ENCODE measurements at regions not wholly inside any gene's neighbourhood (a gene's known extent, or its start where the extent isn't known, plus 50 kb on each side); places are given as distances from the start of the nearest gene placed in this dataset.
"Not testable (repeated sequence)": the region's sequence is repeated elsewhere in the genome, so short reads cannot be mapped to it uniquely, and the experiment has no call there.

DNA sequence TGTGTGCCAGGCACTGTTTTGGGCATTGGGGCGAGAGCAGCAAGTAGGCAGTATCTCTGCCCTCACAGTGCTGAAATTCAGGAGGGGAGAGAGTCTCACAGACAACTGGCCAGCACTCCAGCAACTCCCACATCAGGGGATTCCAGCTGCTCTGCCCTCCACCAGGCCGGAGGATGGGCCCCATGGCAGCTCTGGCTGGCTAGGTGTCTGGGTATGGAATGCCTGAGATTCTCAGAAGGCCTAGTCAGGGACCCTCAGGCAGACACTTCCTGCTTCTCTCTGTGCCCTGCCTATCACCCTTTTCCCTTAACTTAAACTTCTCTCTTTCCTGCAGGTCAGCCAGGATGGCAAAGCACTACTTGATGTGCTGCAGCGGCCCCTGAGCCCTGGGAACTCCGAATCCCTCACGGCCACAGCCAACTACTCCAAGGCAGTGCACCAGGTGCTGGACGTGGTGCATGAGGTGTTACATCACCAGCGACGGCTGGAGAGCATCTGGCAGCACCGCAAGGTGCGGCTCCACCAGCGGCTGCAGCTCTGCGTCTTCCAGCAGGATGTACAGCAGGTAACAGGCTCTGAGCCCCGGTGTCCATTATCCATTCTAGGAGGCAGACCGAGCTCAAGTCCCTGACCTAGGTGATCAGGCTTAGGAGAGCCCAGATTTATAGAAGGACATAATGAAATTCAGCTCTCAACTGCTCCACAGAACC is 342.2 kb upstream of the ROPN1 start:
- H3K9me3 ChIP-seq (ENCODE audit: low read length): no peaks in the 10 kb centered on the region
- no peaks in the 10 kb centered on the region for H3K27me3 ChIP-seq (ENCODE audit: control insufficient read depth in 1 of 2, insufficient read depth in 2 of 2, low read length in 2 of 2)
- H3K9ac ChIP-seq (ENCODE audit: low read length): no peak overlapping the region
- no peaks in the 10 kb centered on the region for H3K4me1 ChIP-seq (ENCODE audit: insufficient read depth, low read length)
- no peak overlapping the region for H3K27ac ChIP-seq (ENCODE audit: low read depth, low read length)
- no peaks in the 10 kb centered on the region for H3K36me3 ChIP-seq (ENCODE audit: insufficient read depth, low read length)
- no peak overlapping the region for H3K4me3 ChIP-seq (ENCODE audit: low read depth in 1 of 2, low read length in 2 of 2)

DNA sequence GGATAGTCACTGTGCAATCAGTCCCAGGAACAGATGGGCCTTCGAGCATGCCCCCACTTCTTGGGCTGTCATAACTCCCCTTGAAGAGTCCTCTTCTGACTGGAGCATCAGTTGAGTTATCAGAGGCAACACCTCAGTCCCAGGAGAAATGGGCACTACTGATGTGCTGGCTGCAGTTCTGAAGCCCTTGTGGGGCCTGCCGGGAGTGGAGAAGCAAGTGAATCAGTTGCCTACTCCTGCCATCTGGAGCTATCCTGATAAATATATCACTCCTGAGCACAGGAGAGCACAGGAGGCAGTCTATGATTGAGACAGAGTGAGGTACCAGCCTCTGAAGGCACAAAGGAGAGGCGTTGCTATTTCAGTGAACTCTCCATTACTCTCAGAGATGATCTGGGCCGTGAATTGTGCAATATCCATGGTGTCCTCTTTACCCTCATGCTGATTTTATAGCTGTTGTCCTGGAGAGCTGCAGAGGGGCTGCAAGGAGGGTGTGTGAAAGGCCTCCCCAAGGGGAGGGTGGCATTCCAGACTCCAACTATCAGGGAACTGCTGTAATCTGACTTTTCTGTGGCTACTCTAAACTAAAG is 344.2 kb upstream of the ROPN1 start:
- Histone ChIP-seq H3K36me3 (ENCODE audit: insufficient read depth, low read length) (no peaks in the 10 kb centered on the region), H3K27ac (ENCODE audit: low read depth, low read length) (no peak overlapping the region), H3K9ac (ENCODE audit: low read length) (no peak overlapping the region), H3K9me3 (ENCODE audit: low read length) (no peaks in the 10 kb centered on the region), H3K4me1 (ENCODE audit: insufficient read depth, low read length) (no peaks in the 10 kb centered on the region), H3K27me3 (ENCODE audit: control insufficient read depth in 1 of 2, insufficient read depth in 2 of 2, low read length in 2 of 2) (no peaks in the 10 kb centered on the region), H3K4me3 (ENCODE audit: low read depth in 1 of 2, low read length in 2 of 2) (no peak overlapping the region)

DNA sequence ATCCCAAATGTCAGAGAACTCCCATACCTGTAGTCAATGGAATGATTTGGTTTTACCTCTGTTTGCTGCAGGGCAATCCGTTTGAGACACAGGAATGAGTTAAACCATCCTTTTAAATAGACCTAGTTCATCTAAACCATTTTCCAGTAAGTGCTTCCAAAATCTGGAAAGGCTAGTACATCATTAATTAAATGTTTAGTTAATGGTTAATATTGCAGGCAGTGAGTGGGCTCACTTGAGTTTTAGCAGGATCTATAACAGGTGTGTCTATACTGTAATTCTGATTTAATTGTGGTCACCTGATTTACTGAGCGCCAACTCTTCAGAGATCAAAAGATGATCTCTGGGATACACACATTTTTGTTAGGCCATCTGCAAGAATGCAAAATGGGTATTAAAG is 353.9 kb upstream of the ROPN1 start:
- Histone ChIP-seq H3K9me3 (ENCODE audit: low read length) (no peaks in the 10 kb centered on the region), H3K27ac (ENCODE audit: low read depth, low read length) (no peak overlapping the region), H3K27me3 (ENCODE audit: control insufficient read depth in 1 of 2, insufficient read depth in 2 of 2, low read length in 2 of 2) (no peaks in the 10 kb centered on the region), H3K9ac (ENCODE audit: low read length) (no peak overlapping the region), H3K4me3 (ENCODE audit: low read depth in 1 of 2, low read length in 2 of 2) (no peak overlapping the region), H3K4me1 (ENCODE audit: insufficient read depth, low read length) (no peaks in the 10 kb centered on the region), H3K36me3 (ENCODE audit: insufficient read depth, low read length) (no peaks in the 10 kb centered on the region)

DNA sequence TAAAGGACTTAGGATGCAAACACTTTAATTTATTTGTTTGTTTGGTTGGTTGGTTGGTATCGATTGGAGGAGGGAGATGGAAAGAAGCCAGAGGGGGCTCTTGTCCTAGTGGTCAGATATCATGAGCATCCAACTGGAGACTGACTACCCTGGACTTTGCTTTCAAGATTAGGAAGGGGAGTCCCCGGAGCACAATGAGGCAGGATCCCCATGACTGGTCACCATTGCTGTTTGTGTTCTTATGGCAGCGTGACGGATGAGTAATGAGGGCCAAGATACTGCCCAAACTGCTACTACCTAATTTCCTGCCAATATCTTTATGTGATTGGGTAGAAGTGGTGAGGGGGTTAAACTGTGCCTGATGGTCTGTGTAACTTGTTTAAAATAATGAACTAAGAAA is 354.6 kb upstream of the ROPN1 start:
- Histone ChIP-seq H3K4me3 (ENCODE audit: low read depth in 1 of 2, low read length in 2 of 2) (no peak overlapping the region), H3K36me3 (ENCODE audit: insufficient read depth, low read length) (no peaks in the 10 kb centered on the region), H3K9me3 (ENCODE audit: low read length) (no peaks in the 10 kb centered on the region), H3K4me1 (ENCODE audit: insufficient read depth, low read length) (no peaks in the 10 kb centered on the region), H3K27me3 (ENCODE audit: control insufficient read depth in 1 of 2, insufficient read depth in 2 of 2, low read length in 2 of 2) (no peaks in the 10 kb centered on the region), H3K9ac (ENCODE audit: low read length) (no peak overlapping the region), H3K27ac (ENCODE audit: low read depth, low read length) (no peak overlapping the region)

DNA sequence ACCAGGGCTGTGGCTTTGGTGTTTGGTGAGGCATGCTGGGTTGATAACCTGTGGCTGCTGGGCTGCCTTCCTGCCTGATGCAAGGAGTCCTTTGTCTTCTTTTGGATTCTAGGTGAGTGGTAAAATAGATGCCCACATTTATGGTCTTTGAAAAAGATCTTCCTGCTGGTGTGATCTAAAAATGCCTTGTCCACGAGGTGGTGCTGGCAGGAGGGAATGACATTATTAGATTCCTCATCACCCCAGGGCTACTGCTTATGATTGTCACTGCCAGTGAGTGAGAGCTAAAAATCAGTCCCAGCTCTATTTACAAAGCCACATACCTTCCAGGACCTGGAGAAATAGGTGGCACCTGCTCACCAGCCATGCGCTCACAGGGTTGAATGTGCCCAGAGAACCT is 355.5 kb upstream of the ROPN1 start:
- Histone ChIP-seq H3K9ac (ENCODE audit: low read length) (no peak overlapping the region), H3K27ac (ENCODE audit: low read depth, low read length) (no peak overlapping the region), H3K4me1 (ENCODE audit: insufficient read depth, low read length) (no peaks in the 10 kb centered on the region), H3K27me3 (ENCODE audit: control insufficient read depth in 1 of 2, insufficient read depth in 2 of 2, low read length in 2 of 2) (no peaks in the 10 kb centered on the region), H3K36me3 (ENCODE audit: insufficient read depth, low read length) (no peaks in the 10 kb centered on the region), H3K4me3 (ENCODE audit: low read depth in 1 of 2, low read length in 2 of 2) (no peak overlapping the region), H3K9me3 (ENCODE audit: low read length) (no peaks in the 10 kb centered on the region)

DNA sequence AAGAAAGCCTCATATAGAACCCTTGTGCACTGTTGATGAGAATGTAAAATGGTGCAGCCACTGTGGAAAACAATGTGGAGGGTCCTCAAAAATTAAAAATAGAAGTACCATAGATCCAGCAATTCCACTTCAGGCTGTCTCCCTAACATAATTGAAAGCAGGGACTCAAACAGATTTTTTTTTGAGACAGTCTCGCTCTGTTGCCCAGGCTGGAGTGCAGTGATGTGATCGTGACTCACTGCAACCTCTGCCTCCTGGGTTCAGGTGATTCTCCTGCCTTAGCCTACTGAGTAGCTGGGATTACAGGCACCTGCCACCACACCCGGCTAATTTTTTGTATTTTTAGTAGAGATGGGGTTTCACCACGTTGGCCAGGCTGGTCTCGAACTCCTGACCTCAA is 356.6 kb upstream of the ROPN1 start:
- H3K36me3 ChIP-seq (ENCODE audit: insufficient read depth, low read length); H3K27ac ChIP-seq (ENCODE audit: low read depth, low read length); H3K9me3 ChIP-seq (ENCODE audit: low read length); H3K9ac ChIP-seq (ENCODE audit: low read length); H3K4me1 ChIP-seq (ENCODE audit: insufficient read depth, low read length); H3K4me3 ChIP-seq (ENCODE audit: low read depth in 1 of 2, low read length in 2 of 2); H3K27me3 ChIP-seq (ENCODE audit: control insufficient read depth in 1 of 2, insufficient read depth in 2 of 2, low read length in 2 of 2): not testable (repeated sequence)

DNA sequence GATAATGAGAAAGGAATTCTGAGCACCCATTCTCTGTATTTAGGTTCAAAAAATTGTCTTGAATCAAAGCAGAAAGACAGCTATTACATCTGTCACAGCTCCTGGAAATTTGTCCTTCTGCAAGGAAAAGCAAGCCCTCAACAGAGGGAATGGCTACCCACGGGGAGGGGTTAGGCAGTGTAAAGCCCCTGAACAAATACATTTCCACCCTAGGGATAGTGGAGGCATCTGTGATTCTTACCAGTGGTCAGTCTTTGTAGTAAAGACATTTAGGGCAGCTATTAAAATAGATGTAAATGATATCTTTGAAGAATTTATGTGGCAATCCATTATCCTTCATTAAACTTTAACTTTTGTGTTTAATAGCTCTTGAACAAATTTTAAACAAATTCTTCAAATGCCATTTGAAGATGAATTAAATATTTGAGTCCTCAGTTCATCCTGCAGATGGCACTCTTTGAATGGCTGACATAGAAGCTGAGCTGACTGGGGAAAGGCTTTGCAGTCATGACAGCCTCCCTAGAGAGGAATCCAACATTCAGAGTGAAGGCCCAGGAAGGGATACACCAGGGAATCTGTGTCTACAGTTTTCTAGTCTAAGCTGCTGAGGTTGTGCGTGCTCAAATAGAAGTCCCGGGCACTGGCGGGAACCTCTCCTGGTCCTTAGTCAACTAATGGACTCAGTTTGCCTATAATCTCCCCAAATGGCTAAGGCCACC is 359.7 kb upstream of the ROPN1 start:
- no peak overlapping the region for H3K27ac ChIP-seq (ENCODE audit: low read depth, low read length)
- H3K27me3 ChIP-seq (ENCODE audit: control insufficient read depth in 1 of 2, insufficient read depth in 2 of 2, low read length in 2 of 2): no peaks in the 10 kb centered on the region
- H3K9me3 ChIP-seq (ENCODE audit: low read length): no peaks in the 10 kb centered on the region
- no peak overlapping the region for H3K4me3 ChIP-seq (ENCODE audit: low read depth in 1 of 2, low read length in 2 of 2)
- H3K9ac ChIP-seq (ENCODE audit: low read length): no peak overlapping the region
- H3K4me1 ChIP-seq (ENCODE audit: insufficient read depth, low read length): no peaks in the 10 kb centered on the region
- H3K36me3 ChIP-seq (ENCODE audit: insufficient read depth, low read length): no peaks in the 10 kb centered on the region

DNA sequence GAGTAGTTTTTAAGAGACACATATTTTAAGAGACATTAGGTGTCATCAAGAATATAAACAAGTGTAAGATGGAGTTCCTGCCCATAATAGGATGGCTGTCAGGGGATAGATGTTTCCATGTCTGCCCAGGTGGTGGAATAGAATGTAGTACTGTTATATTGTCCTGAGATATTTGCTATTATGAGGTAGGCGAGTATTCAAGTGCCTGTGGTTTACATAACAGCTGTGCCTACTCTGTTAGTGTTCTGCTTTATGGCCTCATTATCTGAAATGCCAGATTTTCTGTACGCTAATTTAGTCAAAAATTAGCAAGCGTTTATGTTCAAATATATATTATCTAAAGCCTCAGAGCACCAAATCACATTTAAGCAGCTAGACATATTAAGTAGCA is 360.2 kb upstream of the ROPN1 start:
- Histone ChIP-seq H3K9ac (ENCODE audit: low read length) (no peak overlapping the region), H3K27ac (ENCODE audit: low read depth, low read length) (no peak overlapping the region), H3K4me1 (ENCODE audit: insufficient read depth, low read length) (no peaks in the 10 kb centered on the region), H3K27me3 (ENCODE audit: control insufficient read depth in 1 of 2, insufficient read depth in 2 of 2, low read length in 2 of 2) (no peaks in the 10 kb centered on the region), H3K4me3 (ENCODE audit: low read depth in 1 of 2, low read length in 2 of 2) (no peak overlapping the region), H3K36me3 (ENCODE audit: insufficient read depth, low read length) (no peaks in the 10 kb centered on the region), H3K9me3 (ENCODE audit: low read length) (no peaks in the 10 kb centered on the region)

DNA sequence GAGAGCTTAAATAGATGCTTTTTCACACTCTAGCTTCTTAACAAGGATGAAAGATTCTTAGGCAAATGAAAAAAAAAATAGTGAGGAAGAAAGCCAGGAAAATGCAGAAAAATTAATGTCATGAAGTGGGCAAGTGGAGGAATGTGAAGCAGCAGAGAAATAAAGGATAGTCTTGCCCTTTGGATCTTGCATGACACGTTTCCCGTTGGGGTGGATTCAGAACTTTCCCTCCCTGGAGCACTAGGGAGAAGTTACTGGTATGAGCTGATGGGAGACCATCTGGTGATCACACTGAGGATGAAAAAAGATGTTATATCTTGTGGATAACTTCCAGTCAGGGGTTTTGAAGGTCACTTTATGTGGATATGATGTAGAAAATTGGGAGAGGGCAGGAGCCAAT is 361.8 kb upstream of the ROPN1 start:
- H3K27ac ChIP-seq (ENCODE audit: low read depth, low read length): no peak overlapping the region
- no peaks in the 10 kb centered on the region for H3K9me3 ChIP-seq (ENCODE audit: low read length)
- no peaks in the 10 kb centered on the region for H3K4me1 ChIP-seq (ENCODE audit: insufficient read depth, low read length)
- no peaks in the 10 kb centered on the region for H3K27me3 ChIP-seq (ENCODE audit: control insufficient read depth in 1 of 2, insufficient read depth in 2 of 2, low read length in 2 of 2)
- no peak overlapping the region for H3K4me3 ChIP-seq (ENCODE audit: low read depth in 1 of 2, low read length in 2 of 2)
- no peak overlapping the region for H3K9ac ChIP-seq (ENCODE audit: low read length)
- H3K36me3 ChIP-seq (ENCODE audit: insufficient read depth, low read length): no peaks in the 10 kb centered on the region

DNA sequence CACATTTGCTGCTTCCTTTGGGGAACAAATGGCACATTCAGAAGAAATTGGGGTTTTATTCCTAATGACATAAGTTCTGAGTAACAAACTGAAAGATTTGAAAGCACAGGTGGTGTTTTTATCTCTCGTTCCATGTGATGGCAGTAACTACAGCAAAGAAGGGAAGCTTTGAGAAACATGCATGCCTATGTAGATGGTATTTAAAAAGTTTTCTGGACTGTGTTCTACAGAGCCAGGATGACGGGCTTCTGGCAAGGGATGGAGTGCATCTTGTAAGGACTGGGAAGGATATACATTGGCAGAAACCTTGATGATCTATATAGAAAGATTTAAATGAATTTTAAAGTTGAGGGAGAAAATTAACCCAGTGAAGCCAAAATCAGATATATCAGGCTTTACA is 362.2 kb upstream of the ROPN1 start:
- no peaks in the 10 kb centered on the region for H3K27me3 ChIP-seq (ENCODE audit: control insufficient read depth in 1 of 2, insufficient read depth in 2 of 2, low read length in 2 of 2)
- H3K4me3 ChIP-seq (ENCODE audit: low read depth in 1 of 2, low read length in 2 of 2): no peak overlapping the region
- H3K9ac ChIP-seq (ENCODE audit: low read length): no peak overlapping the region
- H3K27ac ChIP-seq (ENCODE audit: low read depth, low read length): no peak overlapping the region
- no peaks in the 10 kb centered on the region for H3K4me1 ChIP-seq (ENCODE audit: insufficient read depth, low read length)
- H3K36me3 ChIP-seq (ENCODE audit: insufficient read depth, low read length): no peaks in the 10 kb centered on the region
- no peaks in the 10 kb centered on the region for H3K9me3 ChIP-seq (ENCODE audit: low read length)

DNA sequence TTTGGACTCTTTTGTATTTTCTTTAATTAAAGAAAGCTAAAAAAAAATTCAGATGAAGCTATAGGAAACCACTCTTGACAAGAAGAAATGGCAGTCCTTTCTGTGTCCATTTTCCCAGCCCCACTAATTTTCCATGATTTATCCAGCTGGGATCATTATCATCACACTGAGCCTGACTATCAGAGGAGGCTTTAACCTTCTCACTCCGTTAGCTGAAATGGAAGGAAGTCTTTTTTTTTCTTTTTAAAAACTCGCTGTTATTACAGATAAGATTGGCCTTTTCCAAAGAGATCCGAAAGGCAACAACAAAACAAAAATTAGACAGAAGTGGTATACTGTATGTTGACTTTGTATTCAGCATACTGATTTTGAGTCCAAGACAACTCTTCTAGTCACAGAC is 366.2 kb upstream of the ROPN1 start:
- Histone ChIP-seq H3K9me3 (ENCODE audit: low read length) (no peaks in the 10 kb centered on the region), H3K4me3 (ENCODE audit: low read depth in 1 of 2, low read length in 2 of 2) (no peak overlapping the region), H3K4me1 (ENCODE audit: insufficient read depth, low read length) (no peaks in the 10 kb centered on the region), H3K9ac (ENCODE audit: low read length) (no peak overlapping the region), H3K36me3 (ENCODE audit: insufficient read depth, low read length) (no peaks in the 10 kb centered on the region), H3K27ac (ENCODE audit: low read depth, low read length) (no peak overlapping the region), H3K27me3 (ENCODE audit: control insufficient read depth in 1 of 2, insufficient read depth in 2 of 2, low read length in 2 of 2) (no peaks in the 10 kb centered on the region)

DNA sequence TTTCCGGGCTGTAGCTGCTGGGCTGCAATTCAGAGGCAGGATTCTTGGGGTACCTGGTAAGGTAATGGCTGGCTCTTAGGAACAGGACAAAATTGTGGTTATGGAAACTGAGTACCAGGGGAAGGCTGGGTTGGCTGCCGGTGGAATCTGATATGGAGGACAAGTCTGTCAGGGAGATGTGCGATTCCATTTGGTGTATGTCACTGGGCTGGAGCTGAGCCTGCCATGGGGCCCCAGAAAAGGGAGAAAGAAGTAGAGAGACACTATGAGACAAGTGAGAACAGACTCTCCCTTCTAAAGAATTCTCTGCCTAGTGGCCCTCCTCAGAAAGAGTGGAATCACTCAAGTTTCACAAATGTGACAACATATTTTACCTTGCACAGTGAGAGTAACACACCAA is 368.2 kb upstream of the ROPN1 start:
- no peaks in the 10 kb centered on the region for H3K36me3 ChIP-seq (ENCODE audit: insufficient read depth, low read length)
- no peak overlapping the region for H3K27ac ChIP-seq (ENCODE audit: low read depth, low read length)
- no peaks in the 10 kb centered on the region for H3K27me3 ChIP-seq (ENCODE audit: control insufficient read depth in 1 of 2, insufficient read depth in 2 of 2, low read length in 2 of 2)
- H3K4me1 ChIP-seq (ENCODE audit: insufficient read depth, low read length): no peaks in the 10 kb centered on the region
- no peaks in the 10 kb centered on the region for H3K9me3 ChIP-seq (ENCODE audit: low read length)
- no peak overlapping the region for H3K4me3 ChIP-seq (ENCODE audit: low read depth in 1 of 2, low read length in 2 of 2)
- H3K9ac ChIP-seq (ENCODE audit: low read length): no peak overlapping the region

Data from muscle layer of colon (tissue), 2 donors.